Naive thymus-derived CD8-positive, alpha-beta T cell (primary cell): ENCODE measurements at regions not wholly inside any gene's neighbourhood (a gene's known extent, or its start where the extent isn't known, plus 50 kb on each side); places are given as distances from the start of the nearest gene placed in this dataset.

Experiments
- ATAC-seq, 2 donors: fragments of 150-1000 bp; cut with Tn5 transposase in 1 of 2; sonication (Bioruptor Pico), chemical (Tn5 transposase) in 1 of 2; 1 replicate in 1 of 2; 2 replicates in 1 of 2; pipeline ENCODE4 v1.10.0; 2021; ENCODE audit warnings: mild to moderate bottlenecking in 2 of 2, moderate library complexity in 2 of 2
- POLR2A ChIA-PET: fragments of 350-600 bp; sonication (Branson Sonifier 250); formaldehyde crosslinking; loops from one replicate; lab custom pipeline; 2021; ENCODE audit warnings: antibody characterized with exemption; lab: Charles Lee
- DNase-seq, 10 donors: peaks; one replicate each; pipeline versions ENCODE4 v3.0.0 to v3.0.0-alpha.2; 2020 to 2022
- H3K27ac Mint-ChIP-seq, 10 donors: one replicate each; pipeline ENCODE4 v1.8.0; 2020 to 2022; ENCODE audit warnings: mild to moderate bottlenecking in 10 of 10, mixed read lengths in 10 of 10, moderate library complexity in 4 of 10, inconsistent platforms in 1 of 10
- H3K27me3 Mint-ChIP-seq, 5 donors: one replicate each; pipeline ENCODE4 v1.8.0; 2021 to 2022; ENCODE audit warnings: mixed read lengths in 5 of 5
- H3K36me3 Mint-ChIP-seq, 3 donors: one replicate each; pipeline ENCODE4 v1.8.0; 2020 to 2022; ENCODE audit warnings: mixed read lengths in 3 of 3, mild to moderate bottlenecking in 2 of 3, inconsistent platforms in 1 of 3
- H3K4me1 Mint-ChIP-seq, 4 donors: one replicate each; pipeline ENCODE4 v1.8.0; 2021 to 2022; ENCODE audit warnings: mixed read lengths in 4 of 4
- H3K4me3 Mint-ChIP-seq, 10 donors: one replicate each; pipeline ENCODE4 v1.8.0; 2020 to 2022; ENCODE audit warnings: mild to moderate bottlenecking in 10 of 10, mixed read lengths in 10 of 10, moderate library complexity in 6 of 10, inconsistent platforms in 1 of 10
- H3K9me3 Mint-ChIP-seq, 9 donors: one replicate each; pipeline ENCODE4 v1.8.0; 2020 to 2022; ENCODE audit warnings: mixed read lengths in 9 of 9, mild to moderate bottlenecking in 3 of 9, inconsistent platforms in 1 of 9, moderate library complexity in 1 of 9

DNA sequence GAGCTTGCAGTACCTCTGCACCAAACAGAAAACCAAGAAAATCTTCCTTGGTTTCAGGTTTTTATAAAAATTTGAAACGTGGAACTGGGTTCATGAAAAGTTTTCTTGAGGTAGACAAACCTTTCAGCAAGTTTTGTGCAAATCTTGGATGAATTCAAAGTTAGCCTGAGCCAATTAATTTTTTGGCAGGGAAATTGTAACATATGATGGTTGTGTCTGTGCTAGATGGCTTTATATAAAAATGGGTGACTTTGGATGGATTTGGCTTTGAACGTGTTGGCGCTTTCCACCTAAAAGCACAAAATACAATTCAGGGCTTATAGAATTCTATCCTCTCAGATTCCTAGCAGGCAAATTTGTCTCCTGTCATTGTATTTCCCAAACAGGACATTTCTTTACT lies 524.4 kb downstream of the CAAP1 start:
- H3K27me3 Mint-ChIP-seq, result no peaks in the 10 kb centered on the region
- no peak overlapping the region for H3K4me3 Mint-ChIP-seq
- peaks cover 0 to 20% (median 5%) of the 10 kb centered on the region in 9 donors for H3K9me3 Mint-ChIP-seq
- DNase-seq (no peak), ATAC-seq (no peak)
- no peaks in the 10 kb centered on the region for H3K36me3 Mint-ChIP-seq
- H3K27ac Mint-ChIP-seq, result no peak overlapping the region
- POLR2A ChIA-PET, result no interaction called here
- H3K4me1 Mint-ChIP-seq, result no peaks in the 10 kb centered on the region

DNA sequence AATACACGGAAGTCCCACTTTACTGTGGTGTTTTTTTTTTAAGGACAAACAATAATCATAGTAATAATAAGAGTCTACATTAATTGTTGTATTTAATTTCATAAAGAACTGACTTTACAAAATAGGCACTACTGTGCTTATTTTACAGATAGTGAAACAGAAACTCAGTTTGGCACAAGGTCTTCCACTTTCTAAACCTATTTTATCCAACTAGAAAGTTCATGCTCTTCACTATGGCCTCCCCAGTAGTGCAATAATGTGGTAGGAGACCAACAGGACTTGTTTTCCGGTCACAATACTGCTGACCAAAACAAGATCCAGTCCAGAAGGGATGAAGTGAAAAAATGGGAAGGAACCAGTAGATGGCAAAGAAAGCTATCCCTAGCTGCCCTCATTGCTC lies 531.6 kb downstream of the CAAP1 start:
- no peaks in the 10 kb centered on the region for H3K27me3 Mint-ChIP-seq
- POLR2A ChIA-PET, result no interaction called here
- peaks cover 0 to 26% (median 6%) of the 10 kb centered on the region in 9 donors for H3K9me3 Mint-ChIP-seq
- no peaks in the 10 kb centered on the region for H3K4me1 Mint-ChIP-seq
- H3K36me3 Mint-ChIP-seq, result peaks cover 0 to 4% (median 0%) of the 10 kb centered on the region in 3 donors
- DNase-seq (no peak), ATAC-seq (no peak)
- H3K4me3 Mint-ChIP-seq, result no peak overlapping the region
- no peak overlapping the region for H3K27ac Mint-ChIP-seq

DNA sequence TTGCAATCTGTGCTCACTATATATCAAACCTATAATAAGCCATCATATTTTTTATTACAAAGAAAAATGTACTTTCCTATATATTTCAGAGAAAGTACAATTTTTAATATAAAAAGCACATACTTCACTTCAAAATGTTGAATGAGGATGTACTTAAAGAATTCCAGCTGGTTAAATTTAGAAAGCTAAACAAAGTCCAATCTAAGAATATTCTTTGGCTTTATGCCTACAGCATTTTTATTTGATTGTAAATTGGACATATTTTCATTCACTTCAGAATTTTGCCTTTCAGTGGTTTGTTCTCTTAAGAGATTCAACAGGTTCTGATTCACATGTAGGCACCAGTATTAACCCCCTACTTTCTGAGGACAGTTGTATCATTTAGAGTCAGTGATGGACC lies 533.8 kb downstream of the CAAP1 start:
- ATAC-seq (no peak), DNase-seq (no peak)
- H3K4me1 Mint-ChIP-seq, result no peaks in the 10 kb centered on the region
- POLR2A ChIA-PET, result no interaction called here
- H3K27me3 Mint-ChIP-seq, result no peaks in the 10 kb centered on the region
- H3K9me3 Mint-ChIP-seq, result peaks cover 0 to 21% (median 5%) of the 10 kb centered on the region in 9 donors
- H3K27ac Mint-ChIP-seq, result no peak overlapping the region
- H3K36me3 Mint-ChIP-seq, result peaks cover 0 to 4% (median 0%) of the 10 kb centered on the region in 3 donors
- H3K4me3 Mint-ChIP-seq, result no peak overlapping the region

DNA sequence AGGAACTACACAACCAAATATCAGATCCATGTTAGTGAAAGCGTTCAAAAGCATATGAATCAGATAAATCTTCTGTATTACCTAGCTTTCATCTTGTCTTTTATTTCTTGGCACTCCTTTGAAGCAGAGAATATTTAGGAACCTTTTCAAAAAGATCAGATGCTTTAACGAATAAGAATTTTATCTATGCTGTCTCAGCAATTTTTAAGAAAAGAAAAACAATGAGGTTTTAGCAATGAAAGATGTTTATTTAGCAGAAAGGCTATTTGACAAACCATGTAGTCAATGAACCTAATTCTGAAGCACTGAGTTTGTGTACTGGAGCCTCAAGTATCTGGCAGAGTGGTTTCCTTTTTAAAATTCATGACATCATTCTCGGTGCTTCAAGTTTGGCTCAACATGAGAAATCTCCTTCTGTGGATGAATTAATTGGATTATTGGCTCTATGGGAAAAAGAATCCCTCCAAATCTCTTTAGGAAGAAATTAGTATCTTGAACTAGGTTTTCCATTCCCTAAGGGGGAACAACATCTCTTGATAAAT lies 534.7 kb downstream of the CAAP1 start:
- no peak overlapping the region for H3K27ac Mint-ChIP-seq
- no peak overlapping the region for H3K4me3 Mint-ChIP-seq
- ATAC-seq (no peak), DNase-seq (no peak)
- H3K4me1 Mint-ChIP-seq, result no peaks in the 10 kb centered on the region
- no peaks in the 10 kb centered on the region for H3K27me3 Mint-ChIP-seq
- peaks cover 0 to 21% (median 8%) of the 10 kb centered on the region in 9 donors for H3K9me3 Mint-ChIP-seq
- peaks cover 0 to 4% (median 0%) of the 10 kb centered on the region in 3 donors for H3K36me3 Mint-ChIP-seq
- POLR2A ChIA-PET, result no interaction called here

DNA sequence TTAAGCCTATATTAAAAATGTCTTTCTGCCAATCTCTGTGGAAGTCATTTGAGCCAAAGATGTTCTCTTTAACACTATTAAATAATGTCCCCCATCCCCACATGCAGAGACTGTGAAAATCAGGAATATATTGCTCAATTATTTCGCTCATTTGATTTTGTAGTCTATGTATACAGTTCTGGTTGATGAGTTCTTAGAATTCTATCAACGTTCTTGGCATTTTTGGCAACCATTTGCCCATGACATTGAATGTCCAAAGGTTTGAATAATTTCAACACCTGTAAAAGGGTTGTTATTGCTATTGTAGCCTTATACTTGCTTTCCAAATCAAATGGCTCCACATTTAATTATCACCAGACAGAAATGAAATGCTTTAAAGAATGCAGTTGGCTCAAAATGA lies 536.1 kb downstream of the CAAP1 start:
- Mint-ChIP-seq H3K36me3 (no peaks in the 10 kb centered on the region), H3K4me1 (no peaks in the 10 kb centered on the region)
- ATAC-seq, result no peak

DNA sequence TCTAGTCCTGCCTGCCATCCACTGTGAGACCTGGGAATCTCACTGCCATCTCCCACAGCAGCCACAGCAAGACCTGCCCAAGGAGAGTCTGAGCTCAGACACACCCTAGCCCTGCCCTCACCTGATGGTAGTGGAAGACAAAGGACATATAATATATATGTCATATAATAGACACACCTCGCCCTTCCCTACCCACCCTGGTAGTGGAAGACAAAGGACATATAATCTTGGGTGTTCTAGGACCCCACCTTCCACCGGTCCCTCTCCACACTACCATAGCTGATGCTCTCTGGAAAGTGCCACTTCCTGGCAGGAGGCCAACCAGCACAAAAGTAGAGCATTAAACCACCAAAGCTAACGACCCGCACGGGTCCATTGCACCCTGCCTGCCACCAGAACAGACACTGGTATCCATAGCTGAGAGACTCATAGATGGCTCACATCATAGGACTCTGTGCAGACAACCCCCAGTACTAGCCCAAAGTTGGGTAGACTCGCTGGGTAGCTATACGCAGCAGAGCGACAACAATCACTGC lies 545.6 kb downstream of the CAAP1 start:
- DNase-seq, result no peak
- no peak for ATAC-seq
- peaks cover 0 to 7% (median 0%) of the 10 kb centered on the region in 3 donors for H3K36me3 Mint-ChIP-seq
- H3K9me3 Mint-ChIP-seq, result peaks cover 7 to 32% (median 14%) of the 10 kb centered on the region in 9 donors
- H3K4me3 Mint-ChIP-seq, result no peak overlapping the region
- no peaks in the 10 kb centered on the region for H3K27me3 Mint-ChIP-seq
- H3K4me1 Mint-ChIP-seq, result no peaks in the 10 kb centered on the region
- POLR2A ChIA-PET, result no interaction called here
- no peak overlapping the region for H3K27ac Mint-ChIP-seq

More for the DNA sequence above, 536.1 kb downstream of the CAAP1 start:
- no peak overlapping the region for H3K27ac Mint-ChIP-seq
- peaks cover 0 to 23% (median 8%) of the 10 kb centered on the region in 9 donors for H3K9me3 Mint-ChIP-seq
- H3K4me3 Mint-ChIP-seq, result no peak overlapping the region
- DNase-seq, result no peak
- POLR2A ChIA-PET, result no interaction called here
- H3K27me3 Mint-ChIP-seq, result no peaks in the 10 kb centered on the region

DNA sequence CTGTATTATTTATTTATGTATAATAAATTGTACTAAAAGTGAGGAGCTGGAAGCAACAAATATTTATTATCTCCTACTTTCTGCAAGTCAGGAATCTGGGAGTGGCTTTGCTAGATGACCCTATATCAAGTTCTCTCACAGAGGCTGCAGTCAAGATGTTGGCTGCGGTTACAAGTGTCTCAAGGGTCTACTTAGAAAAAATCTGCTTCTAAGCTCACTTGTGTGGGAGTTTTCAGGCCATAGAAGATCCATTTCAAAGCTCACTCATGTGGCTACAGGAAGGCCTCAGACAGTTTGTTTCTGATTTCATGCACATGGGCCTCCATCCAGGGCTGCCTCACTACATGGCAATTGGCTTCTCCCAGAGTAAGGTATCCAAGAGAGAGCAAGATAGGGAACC lies 551.1 kb downstream of the CAAP1 start:
- no peak overlapping the region for H3K27ac Mint-ChIP-seq
- POLR2A ChIA-PET, result no interaction called here
- no peak overlapping the region for H3K4me3 Mint-ChIP-seq

DNA sequence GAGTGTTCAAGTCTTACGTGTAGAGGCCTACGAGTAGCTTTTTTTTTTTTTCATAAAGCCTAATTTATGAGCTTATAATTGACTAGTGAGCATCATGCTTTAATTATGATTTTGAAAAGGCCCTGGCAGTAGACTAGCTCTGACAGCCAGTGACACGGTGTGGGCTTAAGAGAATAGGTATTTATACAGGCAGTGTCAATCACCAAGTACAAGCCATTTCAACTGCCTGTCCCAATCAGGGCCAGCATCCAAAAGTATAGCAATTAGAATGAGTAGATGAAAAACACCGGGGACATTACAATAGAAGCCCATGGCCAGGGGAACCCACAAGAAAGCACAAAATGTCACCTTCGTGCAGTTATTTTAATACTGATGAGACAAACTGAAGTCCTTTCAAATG lies 552.8 kb downstream of the CAAP1 start:
- POLR2A ChIA-PET, result no interaction called here
- peaks cover 0 to 21% (median 12%) of the 10 kb centered on the region in 9 donors for H3K9me3 Mint-ChIP-seq
- no peak overlapping the region for H3K27ac Mint-ChIP-seq
- no peak for DNase-seq
- no peak for ATAC-seq
- peaks cover 0 to 7% (median 0%) of the 10 kb centered on the region in 3 donors for H3K36me3 Mint-ChIP-seq
- no peaks in the 10 kb centered on the region for H3K4me1 Mint-ChIP-seq
- H3K27me3 Mint-ChIP-seq, result no peaks in the 10 kb centered on the region
- no peak overlapping the region for H3K4me3 Mint-ChIP-seq

More for the DNA sequence above, 551.1 kb downstream of the CAAP1 start:
- Mint-ChIP-seq H3K9me3 (peaks cover 2 to 32% (median 14%) of the 10 kb centered on the region in 9 donors), H3K27me3 (no peaks in the 10 kb centered on the region), H3K4me1 (no peaks in the 10 kb centered on the region), H3K36me3 (peaks cover 0 to 7% (median 0%) of the 10 kb centered on the region in 3 donors)
- DNase-seq (no peak), ATAC-seq (no peak)

DNA sequence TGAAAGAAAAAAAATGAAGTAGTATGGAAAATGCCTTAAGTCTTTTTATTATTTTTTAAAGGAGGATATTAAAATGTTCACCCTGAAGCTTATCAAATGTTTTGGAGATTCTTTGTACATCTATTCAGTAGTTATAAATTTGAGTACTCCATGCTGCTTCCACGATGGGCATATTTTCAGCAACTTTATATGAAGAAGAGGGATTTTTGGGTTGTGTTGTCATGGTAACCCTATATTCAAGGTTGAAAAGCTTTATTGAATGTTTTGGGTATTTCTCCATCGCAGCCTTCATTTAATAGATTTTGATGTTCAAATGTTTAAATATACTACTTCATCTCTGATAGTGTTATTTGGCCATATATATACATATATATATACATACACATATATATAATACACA lies 557.5 kb downstream of the CAAP1 start:
- Mint-ChIP-seq H3K9me3 (peaks cover 0 to 7% (median 0%) of the 10 kb centered on the region in 9 donors), H3K36me3 (no peaks in the 10 kb centered on the region), H3K4me3 (no peak overlapping the region), H3K27ac (no peak overlapping the region), H3K4me1 (no peaks in the 10 kb centered on the region), H3K27me3 (no peaks in the 10 kb centered on the region)
- POLR2A ChIA-PET, result no interaction called here
- DNase-seq (no peak), ATAC-seq (no peak)

DNA sequence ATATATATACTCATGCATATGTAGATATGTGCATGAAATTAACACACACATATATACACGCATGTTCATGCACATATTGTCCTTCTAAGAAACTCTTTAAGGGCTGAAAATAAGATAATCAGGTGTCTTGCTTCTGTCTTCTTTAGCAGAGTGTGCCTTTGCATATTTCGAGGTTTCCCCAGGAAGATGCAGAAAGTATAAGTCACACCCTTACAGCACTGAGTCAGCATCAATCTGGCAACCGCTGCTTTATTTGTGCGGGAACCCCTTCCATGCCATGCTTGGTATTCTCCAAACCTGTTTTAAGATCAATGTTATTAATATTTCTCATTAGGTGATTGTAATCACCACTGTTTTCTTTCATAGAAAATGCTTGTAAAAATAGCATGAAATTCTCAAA lies 557.9 kb downstream of the CAAP1 start:
- no peaks in the 10 kb centered on the region for H3K27me3 Mint-ChIP-seq

DNA sequence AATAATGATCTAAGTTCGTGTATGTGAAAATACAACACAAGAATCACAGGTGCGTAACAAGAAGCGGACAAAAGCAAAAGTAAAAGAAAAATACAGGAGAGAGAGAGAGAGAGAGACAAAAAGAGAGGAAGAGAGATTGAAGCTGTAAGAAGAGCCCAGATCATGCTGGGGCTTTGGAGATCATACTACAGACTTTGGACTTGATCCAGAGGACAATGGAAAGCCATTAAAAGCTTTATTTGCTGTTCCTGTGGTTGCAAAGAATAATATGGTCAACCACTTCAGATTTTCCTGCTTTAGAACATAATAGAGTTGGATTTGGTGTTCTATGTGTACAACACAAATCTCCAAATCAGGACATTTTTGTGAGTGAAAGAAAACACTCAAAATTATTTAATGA lies 561.4 kb downstream of the CAAP1 start:
- Mint-ChIP-seq H3K36me3 (no peaks in the 10 kb centered on the region), H3K9me3 (peaks cover 0 to 4% (median 0%) of the 10 kb centered on the region in 9 donors), H3K4me1 (no peaks in the 10 kb centered on the region), H3K27me3 (no peaks in the 10 kb centered on the region), H3K4me3 (no peak overlapping the region), H3K27ac (no peak overlapping the region)
- no peak for DNase-seq
- no peak for ATAC-seq
- POLR2A ChIA-PET, result no interaction called here

More for the DNA sequence above, 557.9 kb downstream of the CAAP1 start:
- ATAC-seq (no peak), DNase-seq (no peak)
- Mint-ChIP-seq H3K4me1 (no peaks in the 10 kb centered on the region), H3K4me3 (no peak overlapping the region), H3K9me3 (peaks cover 0 to 7% (median 0%) of the 10 kb centered on the region in 9 donors), H3K27ac (no peak overlapping the region), H3K36me3 (no peaks in the 10 kb centered on the region)
- POLR2A ChIA-PET, result no interaction called here

DNA sequence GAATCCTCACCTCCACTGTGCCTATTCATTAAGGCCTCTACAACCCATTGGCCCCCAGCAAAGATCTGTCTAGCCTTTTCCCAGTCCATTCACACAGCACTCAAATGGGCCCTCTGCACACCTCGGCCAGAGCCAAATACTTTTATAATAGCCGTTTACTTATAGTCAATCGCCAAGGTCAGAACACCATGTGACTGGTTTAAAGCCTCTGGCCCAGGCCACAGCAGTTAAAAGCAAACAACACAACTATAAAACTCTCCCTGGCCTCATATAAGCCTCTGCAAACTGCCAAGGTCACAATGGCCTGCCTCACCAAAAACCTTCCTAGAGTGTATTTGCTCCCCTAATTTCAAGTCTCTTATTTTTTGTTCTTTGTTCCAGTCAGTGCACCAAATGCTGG lies 562.6 kb downstream of the CAAP1 start:
- POLR2A ChIA-PET, result no interaction called here
- ATAC-seq (no peak), DNase-seq (no peak)
- Mint-ChIP-seq H3K27me3 (no peaks in the 10 kb centered on the region), H3K27ac (no peak overlapping the region), H3K36me3 (no peaks in the 10 kb centered on the region), H3K4me1 (no peaks in the 10 kb centered on the region), H3K4me3 (no peak overlapping the region), H3K9me3 (peaks cover 0 to 4% (median 0%) of the 10 kb centered on the region in 9 donors)

DNA sequence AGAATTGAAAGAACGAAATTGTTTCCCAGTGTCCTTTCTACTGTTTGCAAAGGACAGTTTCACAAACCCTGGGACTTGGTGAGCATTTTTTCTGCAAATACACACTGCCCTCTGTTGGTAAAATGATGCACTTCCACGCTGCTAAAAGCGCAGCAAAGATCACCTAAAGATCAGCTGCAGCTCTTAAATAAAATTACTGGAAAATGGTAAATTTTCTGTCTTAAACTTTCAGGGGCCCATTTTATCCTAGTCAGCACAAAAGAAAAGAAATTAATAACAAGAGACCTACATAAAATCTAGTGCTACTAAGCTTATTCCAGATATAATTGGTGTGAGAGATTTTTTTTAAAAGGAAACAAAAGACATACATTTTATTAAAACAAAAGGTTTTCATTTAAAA lies 566.0 kb downstream of the CAAP1 start:
- ATAC-seq (no peak), DNase-seq (no peak)
- H3K27me3 Mint-ChIP-seq, result no peaks in the 10 kb centered on the region
- H3K36me3 Mint-ChIP-seq, result no peaks in the 10 kb centered on the region
- H3K9me3 Mint-ChIP-seq, result peaks cover 0 to 14% (median 2%) of the 10 kb centered on the region in 9 donors
- POLR2A ChIA-PET, result no interaction called here
- no peak overlapping the region for H3K27ac Mint-ChIP-seq
- H3K4me1 Mint-ChIP-seq, result no peaks in the 10 kb centered on the region
- no peak overlapping the region for H3K4me3 Mint-ChIP-seq

DNA sequence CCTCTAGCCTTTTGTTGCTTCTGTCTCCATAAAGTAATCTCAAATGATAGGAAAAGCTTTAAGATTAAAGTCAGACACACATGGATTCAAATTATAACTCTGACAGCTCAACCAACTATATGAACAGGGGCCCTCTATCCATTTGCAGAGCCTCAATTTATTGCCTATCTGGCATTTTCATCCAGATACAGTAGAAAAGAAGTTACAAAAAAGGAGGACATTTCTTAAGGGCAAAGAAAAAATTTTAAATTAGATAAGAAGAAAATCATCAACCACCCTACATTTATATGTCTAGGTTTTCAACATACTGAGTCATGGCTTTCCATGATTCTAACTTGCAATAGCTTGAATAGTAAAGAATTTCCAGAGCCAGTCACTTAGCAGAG lies 567.2 kb downstream of the CAAP1 start:
- H3K9me3 Mint-ChIP-seq, result peaks cover 0 to 16% (median 2%) of the 10 kb centered on the region in 9 donors
- H3K27me3 Mint-ChIP-seq, result no peaks in the 10 kb centered on the region
- no peak for DNase-seq
- POLR2A ChIA-PET, result no interaction called here
- H3K4me1 Mint-ChIP-seq, result no peaks in the 10 kb centered on the region
- no peak overlapping the region for H3K27ac Mint-ChIP-seq
- no peak overlapping the region for H3K4me3 Mint-ChIP-seq
- no peak for ATAC-seq
- H3K36me3 Mint-ChIP-seq, result no peaks in the 10 kb centered on the region
